ENCODE measurements at regions not wholly inside any gene's neighbourhood (a gene's known extent, or its start where the extent isn't known, plus 50 kb on each side); places are given as distances from the start of the nearest gene placed in this dataset.
"Not testable (repeated sequence)": the region's sequence is repeated elsewhere in the genome, so short reads cannot be mapped to it uniquely, and the experiment has no call there.

- no peak for DNase-seq (ENCODE audit: low spot score)
These were observed 735.8 kb downstream of the ZPLD1 start for GRCh38 chr3:103170651-103171050.

DNA sequence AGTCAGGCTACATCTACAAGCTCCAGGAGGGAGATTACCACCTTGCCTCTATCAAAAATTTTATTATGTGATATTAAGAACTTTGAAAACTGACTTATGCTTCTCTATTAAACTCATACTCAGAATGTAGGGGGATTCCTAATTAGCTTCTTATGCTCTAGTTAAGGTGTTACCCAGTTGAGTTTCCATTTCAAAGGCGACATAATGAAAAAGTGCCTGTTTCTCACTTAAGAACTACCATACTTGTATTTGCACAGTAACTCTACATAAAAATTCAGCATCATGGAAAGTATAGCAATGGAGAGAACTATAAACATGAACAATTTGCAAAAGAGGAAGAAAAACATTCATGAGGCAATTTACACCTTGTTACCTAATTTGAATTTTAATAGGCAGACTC lies 739.1 kb downstream of the ZPLD1 start:
- no peak for DNase-seq (ENCODE audit: low spot score)

- no peak for DNase-seq (ENCODE audit: low spot score)
These were observed 746.3 kb downstream of the ZPLD1 start for GRCh38 chr3:103181160-103181559.

DNA sequence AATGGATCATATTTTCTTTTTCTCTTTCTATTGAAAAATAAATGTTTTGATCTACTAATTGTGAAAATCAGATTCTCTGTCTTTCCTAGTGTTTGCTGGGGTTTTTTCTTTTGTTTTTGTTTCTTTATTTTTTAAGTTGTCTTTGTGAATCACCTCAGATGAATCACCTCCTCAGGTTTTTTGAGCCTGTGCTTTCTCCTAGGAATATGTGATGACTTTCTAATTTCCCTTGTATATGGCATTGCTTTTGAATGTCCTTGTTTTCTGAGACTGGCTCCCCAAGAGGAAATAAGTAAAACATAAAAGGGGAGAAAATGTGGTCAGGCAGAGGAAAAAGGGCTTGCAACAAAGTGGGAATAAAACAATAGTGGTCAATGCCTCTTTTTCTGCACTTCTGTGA lies 750.0 kb downstream of the ZPLD1 start:
- no peak for DNase-seq (ENCODE audit: low spot score)

DNA sequence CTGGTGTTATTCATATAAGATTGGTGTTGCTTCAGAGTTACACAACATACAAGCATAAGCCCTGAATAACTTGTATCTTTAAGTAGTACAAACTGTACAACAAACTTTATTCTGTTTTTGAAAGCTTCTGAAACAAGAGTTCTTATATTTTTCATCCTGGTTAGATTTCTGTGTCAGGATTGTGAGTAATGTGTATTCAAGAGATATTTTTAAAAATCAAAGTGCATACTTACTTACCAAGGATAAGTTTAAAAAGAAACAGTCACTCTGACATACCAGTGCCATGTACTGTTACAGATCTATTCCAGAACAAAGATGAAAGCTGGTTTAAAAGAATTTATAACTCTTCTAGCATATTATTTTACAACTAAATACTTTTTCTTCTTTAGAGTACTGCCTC lies 755.1 kb downstream of the ZPLD1 start:
- DNase-seq (ENCODE audit: low spot score): no peak

- no peak for DNase-seq (ENCODE audit: low spot score)
These were observed 760.4 kb downstream of the ZPLD1 start for GRCh38 chr3:103195216-103195615.

DNA sequence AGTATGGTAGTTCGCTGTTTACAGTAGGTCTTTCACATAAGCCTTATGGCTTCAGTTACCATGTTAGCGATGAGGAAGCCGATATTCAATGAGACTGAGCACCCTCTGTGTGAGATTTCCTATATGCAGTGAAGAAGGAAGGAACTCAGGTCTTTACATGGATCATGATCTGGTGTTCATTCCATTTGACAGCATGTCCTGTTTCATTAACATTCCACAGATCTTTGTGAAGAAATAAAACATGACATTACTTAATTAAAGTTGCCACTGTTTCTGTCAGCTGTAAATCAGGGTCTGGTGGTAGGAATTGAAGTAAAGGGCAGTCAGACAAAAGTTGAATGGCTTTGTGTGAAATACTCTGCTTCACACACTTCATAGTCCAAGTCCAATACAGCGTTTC lies 768.6 kb downstream of the ZPLD1 start:
- DNase-seq (ENCODE audit: low spot score): no peak

DNA sequence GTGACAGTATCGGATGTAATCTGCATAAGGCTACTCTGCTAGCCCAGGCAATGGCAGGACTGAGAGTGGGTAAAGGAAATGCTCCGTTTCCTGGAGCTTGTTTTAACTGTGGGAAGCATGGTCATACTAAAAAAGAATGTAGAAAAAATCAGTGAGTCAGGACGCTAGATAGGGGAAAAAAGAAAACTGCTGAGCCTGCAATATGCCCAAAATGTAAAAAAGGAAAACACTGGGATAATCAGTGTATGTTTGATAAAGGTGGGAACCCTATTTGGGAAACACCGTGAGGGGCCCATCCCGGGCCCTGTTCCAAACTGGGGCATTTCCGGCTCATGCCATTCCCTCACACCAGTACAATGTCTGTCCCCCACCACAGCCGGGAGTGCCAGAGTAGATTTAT lies 775.8 kb downstream of the ZPLD1 start:
- no peak for DNase-seq (ENCODE audit: low spot score)

DNA sequence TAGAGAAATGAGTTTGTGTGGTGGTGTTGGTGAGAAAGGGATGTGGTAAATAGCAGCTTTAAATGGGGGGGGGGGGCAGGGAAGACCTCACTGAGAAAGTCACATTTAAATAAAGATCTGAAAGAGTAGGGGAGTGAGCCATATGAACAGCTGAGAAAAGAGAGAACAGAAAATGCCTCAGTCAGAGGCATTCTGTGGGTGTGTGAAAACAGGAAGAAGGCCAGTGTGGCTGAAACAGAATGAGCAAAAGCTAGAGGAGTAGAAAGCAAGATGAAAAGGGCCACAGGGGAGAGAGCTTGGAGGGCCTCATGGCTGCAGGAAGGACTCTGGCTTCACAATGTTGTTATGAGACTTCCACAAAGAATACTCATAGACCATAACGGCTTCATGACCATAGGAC lies 783.3 kb downstream of the ZPLD1 start:
- DNase-seq (ENCODE audit: low spot score): no peak

DNA sequence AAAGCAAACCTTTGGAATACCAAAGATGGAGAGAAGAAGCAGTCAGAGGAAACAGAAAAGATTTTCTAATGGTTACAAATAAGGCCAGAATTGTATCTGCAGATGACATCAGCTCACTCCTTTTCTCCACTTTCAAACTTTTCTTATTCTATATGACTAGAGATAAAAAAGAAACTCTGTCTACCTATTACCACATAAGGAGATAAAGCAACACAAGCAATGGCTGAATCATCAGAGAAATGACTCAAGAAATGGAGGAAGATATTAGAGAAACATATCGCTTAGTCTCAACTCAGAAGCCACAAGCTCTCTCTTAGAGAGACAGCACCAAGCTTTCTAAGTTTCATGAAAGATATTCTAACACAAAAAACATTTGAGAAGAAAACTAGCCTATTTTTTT lies 784.0 kb downstream of the ZPLD1 start:
- DNase-seq (ENCODE audit: low spot score): no peak

DNA sequence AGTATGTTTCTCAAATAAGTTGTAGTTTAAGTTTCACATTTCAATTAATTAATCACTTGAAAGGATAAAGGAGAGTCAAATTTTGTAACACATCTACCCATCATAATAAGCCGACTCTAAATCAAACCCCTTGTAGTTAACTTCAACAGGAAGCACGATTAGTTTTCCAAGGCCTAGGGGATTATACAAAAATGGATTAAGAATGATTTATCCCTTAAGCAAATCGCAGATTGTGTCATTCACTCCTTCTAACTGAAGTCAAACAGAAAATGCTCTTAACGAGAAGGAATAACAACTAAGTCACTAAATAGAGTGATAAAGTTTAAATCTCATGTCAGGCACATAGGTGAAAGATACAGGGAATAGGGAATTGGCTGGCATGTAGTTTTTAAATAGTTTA lies 792.8 kb downstream of the ZPLD1 start:
- DNase-seq (ENCODE audit: low spot score): no peak

DNA sequence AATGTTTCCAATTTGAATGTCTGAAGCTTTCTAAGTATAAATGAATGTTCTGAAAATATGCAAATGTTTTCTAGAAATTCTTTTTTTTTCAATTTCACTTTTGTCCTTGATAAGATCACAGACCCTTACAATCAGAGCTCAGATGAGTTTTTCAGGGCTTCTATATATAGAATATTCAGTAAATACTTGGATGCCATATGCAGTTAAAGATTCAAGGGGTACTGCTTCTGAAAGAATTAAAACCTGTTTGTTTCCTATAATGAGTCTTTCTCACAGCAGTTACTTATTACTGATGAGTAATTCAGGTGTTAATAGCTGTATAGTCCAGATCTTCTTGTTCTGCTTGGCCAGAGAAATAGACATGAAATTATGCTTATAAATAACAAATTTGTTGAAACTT lies 812.6 kb downstream of the ZPLD1 start:
- no peak for DNase-seq (ENCODE audit: low spot score)

DNA sequence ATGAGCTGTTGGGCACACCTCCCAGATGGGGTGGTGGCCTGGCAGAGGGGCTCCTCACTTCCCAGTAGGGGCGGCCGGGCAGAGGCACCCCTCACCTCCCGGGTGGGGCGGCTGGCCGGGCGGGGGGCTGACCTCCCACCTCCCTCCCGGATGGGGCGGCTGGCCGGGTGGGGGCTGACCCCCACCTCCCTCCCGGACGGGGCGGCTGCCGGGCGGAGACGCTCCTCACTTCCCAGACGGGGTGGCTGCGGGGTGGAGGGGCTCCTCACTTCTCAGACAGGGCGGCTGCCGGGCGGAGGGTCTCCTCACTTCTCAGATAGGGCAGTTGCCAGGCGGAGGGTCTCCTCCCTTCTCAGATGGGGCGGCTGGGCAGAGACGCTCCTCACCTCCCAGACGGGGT lies 820.0 kb downstream of the ZPLD1 start:
- not testable (repeated sequence) for DNase-seq (ENCODE audit: low spot score)

GRCh38 chr3:103269287-103269686 lies 834.5 kb downstream of the ZPLD1 start:
- DNase-seq (ENCODE audit: low spot score): no peak

DNA sequence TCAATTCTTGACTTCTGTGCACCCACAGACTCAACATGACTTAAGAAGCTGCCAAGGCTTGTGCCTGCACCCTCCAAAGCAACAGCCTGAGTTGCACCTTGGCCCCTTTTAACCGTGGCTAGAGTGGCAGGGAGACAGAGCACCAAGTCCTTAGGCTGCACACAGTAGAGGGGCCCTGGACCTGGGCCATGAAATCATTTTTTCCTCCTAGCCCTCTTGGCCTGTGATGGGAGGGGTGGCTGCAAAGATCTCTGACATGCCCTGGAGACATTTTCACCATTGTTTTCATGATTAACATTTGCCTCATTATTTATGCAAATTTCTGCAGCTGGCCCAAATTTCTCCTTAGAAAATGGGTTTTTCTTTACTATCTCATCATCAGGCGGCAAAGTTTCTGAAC lies 836.8 kb downstream of the ZPLD1 start:
- no peak for DNase-seq (ENCODE audit: low spot score)

GRCh38 chr3:103295974-103296570 lies 861.3 kb downstream of the ZPLD1 start:
- no peak for DNase-seq (ENCODE audit: low spot score)

- not testable (repeated sequence) for DNase-seq (ENCODE audit: low spot score)
These were observed 862.7 kb downstream of the ZPLD1 start for GRCh38 chr3:103297502-103297901.

DNA sequence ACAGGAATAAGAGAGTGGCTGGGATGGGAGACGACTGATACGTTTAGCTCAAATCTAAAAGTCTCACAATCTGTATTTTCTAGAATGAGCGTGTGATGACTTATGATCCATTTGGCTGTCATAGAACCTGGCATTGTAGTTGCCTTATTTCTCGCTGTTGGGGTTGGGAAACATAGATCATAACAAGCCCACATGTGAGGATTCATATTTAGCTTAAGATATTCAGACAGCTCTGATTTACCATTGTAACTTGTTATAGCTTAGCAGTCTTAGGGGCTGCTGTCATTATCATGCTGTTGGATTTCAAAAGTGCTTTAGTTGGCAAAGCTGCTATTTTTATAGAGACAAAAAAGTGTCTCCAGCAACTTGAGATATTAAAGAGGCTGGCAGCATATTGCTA lies 871.3 kb downstream of the ZPLD1 start:
- DNase-seq (ENCODE audit: low spot score): no peak

DNA sequence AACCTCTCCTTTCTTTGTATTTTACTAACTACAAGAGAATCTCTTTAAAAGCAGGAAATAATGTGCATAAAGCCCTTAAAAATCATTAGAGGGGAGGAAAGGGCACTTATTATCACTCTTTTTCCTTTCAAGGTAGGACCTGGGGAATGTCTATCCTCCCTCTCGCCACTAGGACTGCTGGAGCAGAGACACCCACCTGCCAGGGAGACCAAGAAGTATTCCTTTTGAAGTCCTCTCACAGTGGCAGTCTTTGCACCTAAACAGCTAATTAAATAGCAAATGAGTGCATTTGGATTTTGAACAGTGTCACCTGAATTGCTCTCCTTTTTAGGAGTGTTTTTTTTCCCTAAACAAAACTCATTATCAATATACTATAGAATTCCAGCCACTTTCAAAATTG lies 874.1 kb downstream of the ZPLD1 start:
- no peak for DNase-seq (ENCODE audit: low spot score)

DNA sequence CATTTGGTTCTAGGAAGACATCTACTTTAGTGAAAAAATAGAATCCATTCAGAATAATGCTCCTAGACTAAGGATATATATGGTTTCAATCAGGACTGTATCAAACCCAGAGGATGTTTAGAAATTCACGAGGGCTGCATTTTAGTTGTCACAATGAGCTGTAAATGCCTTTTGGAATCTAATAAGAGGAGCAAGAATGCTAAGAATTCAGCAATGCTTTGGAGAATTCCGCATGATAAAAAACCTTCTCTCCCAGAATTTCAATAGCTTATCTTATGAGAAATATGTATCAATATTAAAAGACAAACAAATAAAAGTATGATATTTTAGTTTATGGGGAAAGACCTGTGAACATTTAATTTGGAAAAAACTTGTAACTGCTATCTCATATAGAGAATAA lies 885.1 kb downstream of the ZPLD1 start:
- no peak for DNase-seq (ENCODE audit: low spot score)

DNA sequence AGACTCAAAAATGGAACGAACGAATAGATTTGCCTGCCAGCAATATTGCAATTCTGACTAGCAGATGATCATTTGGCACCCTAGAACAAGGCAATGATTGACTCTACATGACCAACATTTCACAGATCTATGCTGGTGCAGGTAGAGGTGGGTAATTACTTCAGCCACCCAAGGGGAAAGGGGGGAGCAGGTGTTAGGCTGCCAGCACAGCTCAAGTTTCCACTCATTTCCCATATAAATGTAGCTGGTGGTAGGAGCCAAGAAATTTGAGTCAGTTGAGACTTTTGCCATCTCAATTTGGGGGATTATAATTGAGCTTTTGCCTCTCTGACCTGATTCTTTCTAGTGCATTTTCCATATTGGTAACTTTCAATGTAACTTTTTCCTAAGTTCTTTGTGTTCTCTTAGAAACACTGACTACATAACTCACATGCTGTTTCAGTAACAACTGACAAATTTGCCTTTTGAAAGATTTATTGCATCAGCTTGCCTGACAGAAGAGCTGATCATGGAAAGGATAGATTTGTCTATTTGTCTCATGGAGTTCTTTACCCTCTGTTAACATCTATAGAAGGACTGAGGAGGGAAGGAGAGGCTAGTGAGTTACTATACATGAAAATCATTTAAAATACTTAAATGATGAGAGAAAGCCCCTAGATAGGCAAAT lies 902.5 kb downstream of the ZPLD1 start:
- DNase-seq (ENCODE audit: low spot score): no peak

DNA sequence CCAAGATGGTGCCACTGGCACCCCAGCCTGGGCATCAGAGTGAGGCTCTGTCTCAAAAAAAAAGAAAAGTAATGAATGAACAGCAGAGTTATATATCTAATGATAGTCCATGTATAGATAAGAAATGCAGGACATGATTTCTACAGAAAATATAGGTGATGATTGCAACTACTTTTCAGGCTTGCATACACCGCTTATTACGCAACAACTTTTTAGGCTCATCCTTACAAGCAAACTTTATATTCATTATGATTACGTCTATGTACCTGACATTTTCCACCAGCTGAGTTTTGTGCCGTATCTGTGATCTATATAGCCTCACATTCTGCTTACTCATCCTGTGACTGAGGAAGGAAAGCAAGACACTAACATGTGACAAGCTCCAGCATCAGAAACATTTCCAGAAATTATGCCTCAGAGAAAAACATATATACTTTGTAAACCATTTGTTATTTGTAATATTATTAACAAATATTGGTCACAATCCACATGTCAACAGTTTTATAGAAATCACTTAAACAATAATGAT lies 906.3 kb downstream of the ZPLD1 start:
- DNase-seq (ENCODE audit: low spot score): no peak

GRCh38 chr3:103342205-103342731 lies 907.5 kb downstream of the ZPLD1 start:
- no peak for DNase-seq (ENCODE audit: low spot score)

- DNase-seq (ENCODE audit: low spot score): no peak
These were observed 914.9 kb downstream of the ZPLD1 start for GRCh38 chr3:103349760-103350159.
